Mucosa of descending colon (tissue), 3 donors: ENCODE measurements at regions not wholly inside any gene's neighbourhood (a gene's known extent, or its start where the extent isn't known, plus 50 kb on each side); places are given as distances from the start of the nearest gene placed in this dataset.
"Not testable (repeated sequence)": the region's sequence is repeated elsewhere in the genome, so short reads cannot be mapped to it uniquely, and the experiment has no call there.

Experiments used
- ATAC-seq: fragments of 200-7000 bp; cut with Tn5 transposase; one replicate; pipeline ENCODE4 v1.9.1; 2020; ENCODE audit warnings: mild to moderate bottlenecking, moderate library complexity
- DNase-seq, 3 donors: peaks; one replicate each; pipeline ENCODE4 v3.0.0-alpha.2; 2020
- H3K36me3 ChIP-seq: fragments of 200-600 bp; one replicate; pipeline ENCODE4 v1.8.0; 2021; ENCODE audit warnings: low read depth, mild to moderate bottlenecking
- H3K4me1 ChIP-seq: fragments of 200-600 bp; one replicate; pipeline ENCODE4 v1.8.0; 2021; ENCODE audit warnings: low read depth, mild to moderate bottlenecking
- H3K4me3 ChIP-seq: fragments of 200-600 bp; one replicate; pipeline ENCODE4 v1.8.0; 2021; ENCODE audit warnings: mild to moderate bottlenecking
- H3K9me3 ChIP-seq: fragments of 200-600 bp; one replicate; pipeline ENCODE4 v1.8.0; 2021; ENCODE audit warnings: mild to moderate bottlenecking
- CTCF ChIP-seq: fragments of 200-600 bp; IDR thresholded peaks from one replicate; pipeline ENCODE4 v1.8.0; 2022; ENCODE audit warnings: antibody characterized with exemption, mild to moderate bottlenecking
- intact Hi-C, 2 donors: fragments of 100-400 bp; cut with DNase I in 1 of 2; cut with micrococcal nuclease in 1 of 2; formaldehyde crosslinking; loops; one replicate each; pipeline versions ENCODE4 v1.11.0 to v1.11.1; 2022; cut with DNase I, micrococcal nuclease
- donor health status: DM: no; HTN: no; CAD: no; lungs with moderate emphysema.
- donor health status: DM: no; HTN: no; CAD: no.
- donor health status: DM: no; HTN: yes; CAD: no.

DNA sequence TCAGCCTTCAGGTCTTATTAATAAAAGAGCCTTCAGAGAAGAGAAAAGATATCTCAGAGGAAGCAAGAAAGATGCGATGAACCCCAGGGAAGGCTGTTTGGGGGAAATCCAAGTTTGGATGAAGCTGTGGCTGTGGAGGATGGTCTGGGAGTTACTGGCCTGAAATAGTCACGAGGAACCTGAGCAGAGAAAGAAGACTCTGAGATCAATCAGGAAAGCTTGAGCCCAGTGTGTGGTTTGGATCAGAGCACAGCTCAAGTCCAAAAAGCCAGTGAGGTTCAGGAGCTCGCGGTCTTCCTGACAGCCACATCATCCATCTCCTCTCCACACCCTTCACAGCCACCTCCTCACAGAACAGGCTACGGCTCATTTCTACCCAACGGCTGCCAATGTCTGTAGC is 87.4 kb upstream of the SERPINE2 start:
- Histone ChIP-seq H3K4me1 (no peaks in the 10 kb centered on the region), H3K36me3 (no peaks in the 10 kb centered on the region), H3K4me3 (no peak overlapping the region), H3K9me3 (no peaks in the 10 kb centered on the region)
- DNase-seq: no peak
- intact Hi-C loops: no loop called here
- no peak for TF ChIP-seq CTCF
- no peak for ATAC-seq

GRCh38 chr2:224126003-224126402 is 86.9 kb upstream of the SERPINE2 start:
- no peaks in the 10 kb centered on the region for H3K9me3 ChIP-seq
- H3K4me3 ChIP-seq: no peak overlapping the region
- no peaks in the 10 kb centered on the region for H3K36me3 ChIP-seq
- no peak for TF ChIP-seq CTCF
- ATAC-seq (no peak), DNase-seq (no peak)
- H3K4me1 ChIP-seq: no peaks in the 10 kb centered on the region
- intact Hi-C loops: no loop called here

GRCh38 chr2:224122542-224122941 is 83.5 kb upstream of the SERPINE2 start:
- intact Hi-C loops: no loop called here
- Histone ChIP-seq H3K4me1 (no peaks in the 10 kb centered on the region), H3K9me3 (peaks cover 3% of the 10 kb centered on the region), H3K4me3 (no peak overlapping the region), H3K36me3 (no peaks in the 10 kb centered on the region)
- no peak for DNase-seq
- no peak for TF ChIP-seq CTCF
- ATAC-seq: no peak

DNA sequence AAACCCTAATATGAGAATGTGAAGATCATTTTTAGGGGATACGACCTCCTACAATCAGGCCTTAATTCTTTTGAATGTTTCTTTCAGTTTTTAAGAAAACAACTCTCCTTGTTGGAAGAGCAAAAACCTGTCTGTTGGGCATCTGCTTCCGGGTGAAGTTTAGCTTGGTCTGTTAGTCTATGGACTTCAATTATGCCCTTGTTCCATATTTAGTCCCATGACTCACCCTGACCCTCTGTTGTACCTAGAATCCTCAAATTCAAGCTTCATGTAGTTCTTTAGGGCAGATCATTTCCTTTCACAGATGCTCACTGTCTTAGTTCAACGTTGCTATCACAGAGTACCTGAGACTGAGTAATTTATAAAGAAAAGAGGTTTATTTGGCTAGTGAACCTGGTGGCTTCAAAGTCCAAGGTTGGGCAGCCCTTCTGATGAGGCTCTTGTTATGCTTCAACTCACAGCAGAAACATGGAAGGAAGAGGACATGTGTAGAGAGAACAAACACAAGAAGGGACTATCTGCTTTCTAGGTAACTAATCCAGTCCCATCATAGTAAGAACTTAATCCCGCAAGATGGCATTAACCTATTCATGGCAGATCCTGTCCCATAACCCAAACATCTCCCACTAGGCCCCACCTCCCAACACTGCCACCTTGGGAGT is 82.5 kb upstream of the SERPINE2 start:
- no peaks in the 10 kb centered on the region for H3K4me1 ChIP-seq
- no peak for TF ChIP-seq CTCF
- DNase-seq (no peak), ATAC-seq (no peak)
- intact Hi-C loops: no loop called here
- peaks cover 3% of the 10 kb centered on the region for H3K9me3 ChIP-seq
- no peaks in the 10 kb centered on the region for H3K36me3 ChIP-seq
- H3K4me3 ChIP-seq: no peak overlapping the region

DNA sequence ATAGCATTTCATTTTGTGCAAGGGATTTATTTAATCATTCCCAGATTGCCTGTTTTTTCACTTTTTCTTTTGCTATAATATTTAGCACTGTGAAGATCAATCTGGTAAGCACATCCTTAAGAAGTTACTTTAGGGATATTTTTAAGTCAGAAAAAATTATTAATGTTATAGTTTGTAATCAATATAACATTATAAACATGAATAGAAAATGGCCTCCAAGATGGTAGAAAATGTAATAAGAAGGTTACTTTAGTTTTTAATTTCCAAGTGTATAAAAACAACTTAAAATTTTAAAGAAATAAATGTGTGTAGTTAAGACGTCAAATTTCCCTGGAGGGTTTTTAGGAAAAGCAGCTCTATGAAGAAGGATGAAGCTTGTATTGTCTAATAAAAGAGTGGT is 81.9 kb upstream of the SERPINE2 start:
- DNase-seq (no peak), ATAC-seq (no peak)
- H3K9me3 ChIP-seq: peaks cover 3% of the 10 kb centered on the region
- no peak for TF ChIP-seq CTCF
- no peak overlapping the region for H3K4me3 ChIP-seq
- H3K4me1 ChIP-seq: no peaks in the 10 kb centered on the region
- H3K36me3 ChIP-seq: no peaks in the 10 kb centered on the region
- intact Hi-C loops: no loop called here

GRCh38 chr2:224119846-224120245 is 80.8 kb upstream of the SERPINE2 start:
- H3K4me1 ChIP-seq, H3K9me3 ChIP-seq, H3K4me3 ChIP-seq, intact Hi-C loops, H3K36me3 ChIP-seq, ATAC-seq, DNase-seq: not testable (repeated sequence)
